NCI-H510A treated with DMSO at 0.1 percent for 48 hours (cell line): ENCODE measurements at regions not wholly inside any gene's neighbourhood (a gene's known extent, or its start where the extent isn't known, plus 50 kb on each side); places are given as distances from the start of the nearest gene placed in this dataset.
"Not testable (repeated sequence)": the region's sequence is repeated elsewhere in the genome, so short reads cannot be mapped to it uniquely, and the experiment has no call there.

Source experiments
- DNase-seq: peaks from one replicate; lab custom pipeline; 2025; lab: John Stamatoyannopoulos, UW

GRCh38 chr16:72657164-72657563 lies 390.8 kb downstream of the ZFHX3 start:
- DNase-seq: no peak

GRCh38 chr16:72654535-72654934 lies 393.4 kb downstream of the ZFHX3 start:
- no peak for DNase-seq

GRCh38 chr16:72649254-72649944 lies 398.5 kb downstream of the ZFHX3 start:
- no peak for DNase-seq

GRCh38 chr16:72646615-72647014 lies 401.3 kb downstream of the ZFHX3 start:
- DNase-seq: no peak

GRCh38 chr16:72645538-72645937 lies 402.4 kb downstream of the ZFHX3 start:
- DNase-seq: no peak

GRCh38 chr16:72644911-72645310 lies 403.0 kb downstream of the ZFHX3 start:
- no peak for DNase-seq

- DNase-seq: no peak
Observed at GRCh38 chr16:72639494-72639893, 408.4 kb downstream of the ZFHX3 start.

- DNase-seq: no peak
Observed at GRCh38 chr16:72637306-72637705, 410.6 kb downstream of the ZFHX3 start.

GRCh38 chr16:72635694-72636093 lies 412.2 kb downstream of the ZFHX3 start:
- no peak for DNase-seq

- DNase-seq: no peak
Observed at GRCh38 chr16:72635104-72635503, 412.8 kb downstream of the ZFHX3 start.

- DNase-seq: not testable (repeated sequence)
Observed at GRCh38 chr16:72627182-72627896, 420.6 kb downstream of the ZFHX3 start.

- no peak for DNase-seq
Observed at GRCh38 chr16:72626623-72627022, 421.3 kb downstream of the ZFHX3 start.

- DNase-seq: no peak
Observed at GRCh38 chr16:72621651-72622050, 426.3 kb downstream of the ZFHX3 start.

GRCh38 chr16:72620853-72621252 lies 427.1 kb downstream of the ZFHX3 start:
- no peak for DNase-seq

GRCh38 chr16:72620348-72620747 lies 427.6 kb downstream of the ZFHX3 start:
- DNase-seq: peak; percentile 15

- no peak for DNase-seq
Observed at GRCh38 chr16:72615856-72616255, 432.1 kb downstream of the ZFHX3 start.

GRCh38 chr16:72612718-72613117 lies 435.2 kb downstream of the ZFHX3 start:
- no peak for DNase-seq

- no peak for DNase-seq
Observed at GRCh38 chr16:72612256-72612655, 435.7 kb downstream of the ZFHX3 start.

GRCh38 chr16:72609933-72610332 lies 438.0 kb upstream of the PMFBP1 start:
- DNase-seq: no peak

GRCh38 chr16:72609066-72609465 lies 437.1 kb upstream of the PMFBP1 start:
- no peak for DNase-seq

GRCh38 chr16:72604375-72604774 lies 432.4 kb upstream of the PMFBP1 start:
- no peak for DNase-seq

GRCh38 chr16:72602499-72602898 lies 430.5 kb upstream of the PMFBP1 start:
- DNase-seq: no peak

GRCh38 chr16:72598696-72599095 lies 426.7 kb upstream of the PMFBP1 start:
- DNase-seq: no peak

- DNase-seq: no peak
Observed at GRCh38 chr16:72597938-72598337, 426.0 kb upstream of the PMFBP1 start.
